HCT116 (cell line): ENCODE measurements at regions not wholly inside any gene's neighbourhood (a gene's known extent, or its start where the extent isn't known, plus 50 kb on each side); places are given as distances from the start of the nearest gene placed in this dataset.

Source experiments
- ATAC-seq: fragments of 200-7000 bp; cut with Tn5 transposase; 2 replicates; pipeline ENCODE4 v1.9.1; 2020; ENCODE audit warnings: mild to moderate bottlenecking, moderate library complexity
- BruUV-seq: library from RNA; stranded (reverse); fragments of 400-500 nt; replicated peaks from 2 replicates; lab custom pipeline; 2021; lab: Mats Ljungman, UMichigan
- CTCF ChIA-PET: fragments of 300-600 bp; sonication (Branson Sonifier 250); formaldehyde crosslinking; loops from one replicate; lab custom pipeline; 2021; ENCODE audit warnings: antibody characterized with exemption; lab: Charles Lee
- POLR2A ChIA-PET: fragments of 300-600, 350-600 bp; sonication (Branson Sonifier 250); formaldehyde crosslinking; loops from one replicate; lab custom pipeline; 2021; ENCODE audit warnings: antibody characterized with exemption; lab: Charles Lee
- RAD21 ChIA-PET, 2 experiments: fragments of 300-600 bp; sonication (Branson Sonifier 250); formaldehyde crosslinking; loops; one replicate each; lab custom pipeline; 2023; ENCODE audit warnings: low total read pairs in 2 of 2; ENCODE audit not compliant: uncharacterized antibody in 2 of 2, unreplicated experiment in 2 of 2, low non-redundant PET in 1 of 2; lab: Charles Lee
- DNase-seq: peaks from one replicate; pipeline ENCODE4 v3.0.0-alpha.2; 2010; ENCODE audit warnings: low read depth, low spot score
- H2AFZ ChIP-seq: fragments of 200-600 bp; shearing (Covaris generic), sonication (generic); 2 replicates; pipeline ENCODE4 v1.6.1; 2017; ENCODE audit warnings: low read depth, mixed run types, mixed read lengths, antibody characterized with exemption, low read length; ENCODE audit not compliant: poor library complexity, severe bottlenecking
- H3K27ac ChIP-seq: 2 replicates; pipeline ENCODE4 v1.5.1; 2012; ENCODE audit warnings: low read depth, low read length
- H3K27me3 ChIP-seq: fragments of 200-600 bp; sonication (generic); 2 replicates; pipeline ENCODE4 v1.6.1; 2016; ENCODE audit warnings: mixed run types, low read length, mixed read lengths; ENCODE audit not compliant: insufficient read depth
- H3K36me3 ChIP-seq, 2 experiments: fragments of 200-500 bp in 1 of 2; fragments of 200-600 bp in 1 of 2; sonication (Bioruptor generic) in 1 of 2; sonication (generic) in 1 of 2; 2 replicates each; pipeline versions ENCODE4 v1.5.1 to v1.6.1; 2014 to 2016; ENCODE audit warnings: low read length in 2 of 2, inconsistent platforms in 1 of 2, mixed read lengths in 1 of 2, mixed run types in 1 of 2; ENCODE audit not compliant: insufficient read depth in 2 of 2, control insufficient read depth in 1 of 2
- H3K4me1 ChIP-seq, 2 experiments: fragments of 200-600 bp in 1 of 2; sonication (generic) in 1 of 2; 2 replicates each; pipeline versions ENCODE4 v1.5.1 to v1.6.1; 2012 to 2017; ENCODE audit warnings: low read length in 2 of 2, inconsistent platforms in 1 of 2, mild to moderate bottlenecking in 1 of 2, mixed read lengths in 1 of 2, mixed run types in 1 of 2, moderate library complexity in 1 of 2; ENCODE audit not compliant: insufficient read depth in 2 of 2, control insufficient read depth in 1 of 2
- H3K4me2 ChIP-seq: fragments of 200-600 bp; sonication (generic); 2 replicates; pipeline ENCODE4 v1.6.1; 2017; ENCODE audit warnings: mixed run types, low read length, mixed read lengths
- H3K4me3 ChIP-seq, 2 experiments: fragments of 200-600 bp in 1 of 2; sonication (generic) in 1 of 2; replicated peaks in 1 of 2; 2 replicates each; pipeline ENCODE4 v1.5.1; 2011 to 2016; ENCODE audit warnings: low read length in 2 of 2, control low read depth in 1 of 2, low read depth in 1 of 2, mild to moderate bottlenecking in 1 of 2, mixed read lengths in 1 of 2, mixed run types in 1 of 2
- H3K79me2 ChIP-seq: fragments of 200-600 bp; sonication (generic); 2 replicates; pipeline ENCODE4 v1.6.1; 2017; ENCODE audit warnings: mild to moderate bottlenecking, mixed run types, low read length, moderate library complexity, mixed read lengths; ENCODE audit not compliant: insufficient read depth
- H3K9ac ChIP-seq: fragments of 200-600 bp; sonication (generic); 2 replicates; pipeline ENCODE4 v1.6.1; 2016; ENCODE audit warnings: low read length, mixed read lengths
- H3K9me2 ChIP-seq: fragments of 200-600 bp; sonication (generic), shearing (Covaris generic); 2 replicates; pipeline ENCODE4 v1.6.1; 2017; ENCODE audit warnings: mixed run types, mild to moderate bottlenecking, moderate library complexity; ENCODE audit not compliant: insufficient read depth
- H3K9me3 ChIP-seq, 2 experiments: fragments of 200-500 bp in 1 of 2; fragments of 200-600 bp in 1 of 2; sonication (Bioruptor generic) in 1 of 2; sonication (generic) in 1 of 2; 2 replicates each; pipeline ENCODE4 v1.6.1; 2014 to 2017; ENCODE audit warnings: low read length in 2 of 2, mixed read lengths in 2 of 2, inconsistent platforms in 1 of 2, low read depth in 1 of 2, mild to moderate bottlenecking in 1 of 2, mixed run types in 1 of 2, moderate library complexity in 1 of 2; ENCODE audit not compliant: control insufficient read depth in 1 of 2, insufficient read depth in 1 of 2
- H4K20me1 ChIP-seq: fragments of 200-600 bp; sonication (generic), shearing (Covaris generic); 2 replicates; pipeline ENCODE4 v1.6.1; 2017; ENCODE audit warnings: mixed run types, mild to moderate bottlenecking, moderate library complexity; ENCODE audit not compliant: insufficient read depth
- ATF3 ChIP-seq: IDR thresholded peaks from 2 replicates; pipeline ENCODE4 v1.6.1; 2012
- EZH2 ChIP-seq: fragments of 200-600 bp; sonication (generic); IDR thresholded peaks from 2 replicates; pipeline ENCODE4 v1.6.1; 2017; ENCODE audit warnings: antibody characterized with exemption, mixed run types
- FOSL1 ChIP-seq: IDR thresholded peaks from 2 replicates; pipeline ENCODE4 v1.6.1; 2012; ENCODE audit warnings: low read depth
- MAX ChIP-seq: IDR thresholded peaks from 2 replicates; pipeline ENCODE4 v1.6.1; 2012
- POLR2AphosphoS5 ChIP-seq: IDR thresholded peaks from 2 replicates; pipeline ENCODE4 v1.6.1; 2011; ENCODE audit warnings: mild to moderate bottlenecking, low read depth, low read length, moderate library complexity
- RAD21 ChIP-seq: IDR thresholded peaks from 2 replicates; pipeline ENCODE4 v1.6.1; 2012; ENCODE audit warnings: low read depth, mild to moderate bottlenecking
- REST ChIP-seq: IDR thresholded peaks from 2 replicates; pipeline ENCODE4 v1.6.1; 2012; ENCODE audit warnings: low read depth
- SIN3A ChIP-seq: IDR thresholded peaks from 2 replicates; pipeline ENCODE4 v1.6.1; 2012; ENCODE audit warnings: low read depth
- SP1 ChIP-seq: IDR thresholded peaks from 2 replicates; pipeline ENCODE4 v1.6.1; 2012; ENCODE audit warnings: low read depth
- ZBTB33 ChIP-seq: IDR thresholded peaks from 2 replicates; pipeline ENCODE4 v1.6.1; 2011; ENCODE audit warnings: mild to moderate bottlenecking, low read length, moderate library complexity; ENCODE audit not compliant: insufficient replicate concordance; ENCODE audit errors: extremely low read depth
- ZNF274 ChIP-seq: fragments of 200-500 bp; sonication (Bioruptor generic); IDR thresholded peaks from 2 replicates; pipeline ENCODE4 v1.6.1; 2014; ENCODE audit warnings: mild to moderate bottlenecking, low read depth, low read length, inconsistent platforms
- intact Hi-C: fragments of 100-400 bp; cut with micrococcal nuclease; formaldehyde crosslinking; loops from 2 replicates; pipeline ENCODE4 v1.10.0; 2022

DNA sequence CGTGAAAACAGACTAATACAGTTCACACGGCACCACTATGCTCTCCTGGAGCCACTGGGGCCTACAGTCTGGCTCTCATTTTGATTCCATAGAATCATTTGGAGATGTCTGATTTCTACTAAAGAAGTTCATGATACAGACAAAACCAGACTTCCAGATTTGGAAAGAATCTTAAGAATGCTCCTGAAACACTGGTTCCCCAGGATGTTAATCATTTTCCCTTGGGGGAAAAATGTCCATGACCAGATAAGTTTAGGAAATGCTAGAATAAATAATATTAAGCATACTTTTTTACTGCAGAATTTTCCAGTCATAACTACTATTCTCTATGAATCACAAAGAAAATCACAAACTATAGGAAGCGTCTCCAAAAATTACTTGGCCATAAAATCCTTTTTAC is 63.0 kb upstream of the RGS7 start:
- Histone ChIP-seq H3K4me2 (no peak overlapping the region), H3K4me3 (no peak overlapping the region), H2AFZ (no peak overlapping the region), H3K27me3 (no peaks in the 10 kb centered on the region), H3K9ac (no peak overlapping the region), H3K79me2 (no peaks in the 10 kb centered on the region), H3K36me3 (no peaks in the 10 kb centered on the region), H4K20me1 (no peaks in the 10 kb centered on the region), H3K4me1 (no peaks in the 10 kb centered on the region), H3K9me2 (no peaks in the 10 kb centered on the region), H3K9me3 (no peaks in the 10 kb centered on the region), H3K27ac (no peak overlapping the region)
- DNase-seq (no peak), ATAC-seq (no peak)
- ChIA-PET RAD21 (no interaction called here), POLR2A (no interaction called here), CTCF (no interaction called here)
- intact Hi-C loops, result no loop called here
- no peak for TF ChIP-seq FOSL1
- no peak for TF ChIP-seq ZNF274
- TF ChIP-seq ATF3, result no peak
- TF ChIP-seq RAD21, result no peak
- TF ChIP-seq MAX, result no peak
- no peak for TF ChIP-seq REST
- no peak for TF ChIP-seq POLR2AphosphoS5
- TF ChIP-seq SIN3A, result no peak
- TF ChIP-seq SP1, result no peak
- no peak for TF ChIP-seq EZH2
- no peak for TF ChIP-seq ZBTB33
- BruUV-seq, result no TSS peak
